Epithelial cell of proximal tubule (primary cell): ENCODE measurements at regions not wholly inside any gene's neighbourhood (a gene's known extent, or its start where the extent isn't known, plus 50 kb on each side); places are given as distances from the start of the nearest gene placed in this dataset.

Experiments used
- DNase-seq: peaks from one replicate; pipeline ENCODE4 v3.0.0-alpha.2; 2011; ENCODE audit warnings: low read depth
- H3K4me3 ChIP-seq: 2 replicates; pipeline ENCODE4 v1.5.1; 2011; ENCODE audit warnings: low read depth, mild to moderate bottlenecking, low read length
- TF ChIP-seq, protein P1 (sequence below): conservative IDR thresholded peaks from 2 replicates; pipeline ENCODE4 v1.5.1; 2012; ENCODE audit warnings: low read depth, mild to moderate bottlenecking, low read length

- DNase-seq: no peak
Observed at GRCh38 chr11:19447150-19447566, 206.4 kb upstream of the E2F8 start.

DNA sequence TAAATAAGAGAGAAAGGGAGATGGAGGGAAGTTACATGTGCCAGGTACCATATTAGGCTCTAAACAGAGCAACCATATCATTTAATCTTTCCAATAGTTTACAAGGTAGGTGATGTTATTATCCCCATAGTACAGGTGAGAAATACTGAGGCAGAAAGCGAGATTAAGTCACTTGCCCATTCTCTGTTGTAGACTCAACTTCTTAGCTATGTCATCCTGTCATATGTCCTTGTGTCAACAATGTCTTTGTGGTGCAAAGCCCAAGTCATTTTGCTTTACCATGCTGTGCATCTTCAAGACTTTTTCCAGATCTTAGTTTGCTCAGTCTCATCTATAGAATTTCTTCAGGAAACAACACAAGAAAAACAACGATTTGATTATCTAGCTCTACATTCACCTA lies 205.0 kb upstream of the E2F8 start:
- no peak overlapping the region for H3K4me3 ChIP-seq
- TF ChIP-seq, protein P1, sequence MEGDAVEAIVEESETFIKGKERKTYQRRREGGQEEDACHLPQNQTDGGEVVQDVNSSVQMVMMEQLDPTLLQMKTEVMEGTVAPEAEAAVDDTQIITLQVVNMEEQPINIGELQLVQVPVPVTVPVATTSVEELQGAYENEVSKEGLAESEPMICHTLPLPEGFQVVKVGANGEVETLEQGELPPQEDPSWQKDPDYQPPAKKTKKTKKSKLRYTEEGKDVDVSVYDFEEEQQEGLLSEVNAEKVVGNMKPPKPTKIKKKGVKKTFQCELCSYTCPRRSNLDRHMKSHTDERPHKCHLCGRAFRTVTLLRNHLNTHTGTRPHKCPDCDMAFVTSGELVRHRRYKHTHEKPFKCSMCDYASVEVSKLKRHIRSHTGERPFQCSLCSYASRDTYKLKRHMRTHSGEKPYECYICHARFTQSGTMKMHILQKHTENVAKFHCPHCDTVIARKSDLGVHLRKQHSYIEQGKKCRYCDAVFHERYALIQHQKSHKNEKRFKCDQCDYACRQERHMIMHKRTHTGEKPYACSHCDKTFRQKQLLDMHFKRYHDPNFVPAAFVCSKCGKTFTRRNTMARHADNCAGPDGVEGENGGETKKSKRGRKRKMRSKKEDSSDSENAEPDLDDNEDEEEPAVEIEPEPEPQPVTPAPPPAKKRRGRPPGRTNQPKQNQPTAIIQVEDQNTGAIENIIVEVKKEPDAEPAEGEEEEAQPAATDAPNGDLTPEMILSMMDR: no peak
- DNase-seq: no peak

More at GRCh38 chr11:19447150-19447566, 206.4 kb upstream of the E2F8 start:
- TF ChIP-seq, protein P1: no peak
- no peak overlapping the region for H3K4me3 ChIP-seq

- no peak for DNase-seq
- H3K4me3 ChIP-seq: no peak overlapping the region
- TF ChIP-seq, protein P1: no peak
Observed at GRCh38 chr11:19444231-19444630, 203.5 kb upstream of the E2F8 start.

- no peak for DNase-seq
- TF ChIP-seq, protein P1: no peak
- no peak overlapping the region for H3K4me3 ChIP-seq
Observed at GRCh38 chr11:19442554-19442910, 201.8 kb upstream of the E2F8 start.

- TF ChIP-seq, protein P1: no peak
- DNase-seq: peak; percentile 79
- H3K4me3 ChIP-seq: no peak overlapping the region
Observed at GRCh38 chr11:19441752-19442553, 201.2 kb upstream of the E2F8 start.

DNA sequence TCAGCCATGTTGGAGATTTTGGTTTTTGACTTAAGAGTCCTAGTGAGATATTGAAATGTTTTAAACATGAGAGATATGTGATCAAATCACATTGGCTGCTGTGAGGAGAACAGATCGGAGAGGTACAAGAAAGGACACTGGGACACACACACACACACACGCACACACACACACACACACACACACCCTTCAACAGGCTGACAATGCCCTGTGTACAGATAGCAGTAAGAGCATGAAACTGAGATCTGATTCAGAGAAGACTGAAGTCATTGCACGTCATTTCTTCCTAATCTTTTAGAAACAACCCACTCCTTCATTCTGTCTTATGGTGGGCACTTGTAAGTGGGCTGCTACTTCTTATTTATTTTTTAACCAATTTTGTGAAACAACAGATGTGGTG lies 200.5 kb upstream of the E2F8 start:
- DNase-seq: no peak
- TF ChIP-seq, protein P1: no peak
- H3K4me3 ChIP-seq: no peak overlapping the region

DNA sequence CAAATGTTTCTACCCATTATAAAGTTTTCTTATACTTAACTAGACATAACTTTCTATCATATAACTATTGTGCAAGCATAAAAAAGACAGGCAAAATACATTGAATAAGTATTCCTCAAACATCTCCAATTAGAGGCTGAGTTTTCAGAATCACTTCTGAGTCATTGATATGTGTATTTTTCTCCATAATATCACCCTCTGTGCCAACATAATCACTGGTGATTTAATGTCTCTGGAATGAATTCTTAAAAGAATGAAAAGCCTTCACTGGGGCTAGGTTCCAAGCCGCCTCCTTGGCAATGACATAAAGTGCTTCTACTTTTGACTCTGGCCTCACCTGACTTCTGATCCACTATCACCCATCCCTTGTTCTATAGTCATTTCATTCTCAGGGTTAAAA lies 197.0 kb upstream of the E2F8 start:
- DNase-seq: no peak
- no peak overlapping the region for H3K4me3 ChIP-seq
- TF ChIP-seq, protein P1: no peak
